Coronary artery (tissue), 2 donors: ENCODE measurements at regions not wholly inside any gene's neighbourhood (a gene's known extent, or its start where the extent isn't known, plus 50 kb on each side); places are given as distances from the start of the nearest gene placed in this dataset.
"Not testable (repeated sequence)": the region's sequence is repeated elsewhere in the genome, so short reads cannot be mapped to it uniquely, and the experiment has no call there.

Source experiments
- DNase-seq: peaks from one replicate; pipeline ENCODE4 v3.0.0-alpha.2; 2017; ENCODE audit warnings: low spot score
- H3K27ac ChIP-seq, 2 donors: fragments of 200-600 bp; sonication (generic); one replicate each; pipeline ENCODE4 v1.5.1; 2016 to 2019
- H3K4me3 ChIP-seq: fragments of 200-600 bp; sonication (generic); 2 replicates; pipeline ENCODE4 v1.5.1; 2016; ENCODE audit warnings: mild to moderate bottlenecking, moderate library complexity
- CTCF ChIP-seq: fragments of 200-600 bp; sonication (generic); IDR thresholded peaks from one replicate; pipeline ENCODE4 v1.5.1; 2019; ENCODE audit warnings: antibody characterized with exemption

- no peak for DNase-seq
- Histone ChIP-seq H3K4me3 (no peak overlapping the region), H3K27ac (no peak overlapping the region)
- no peak for TF ChIP-seq CTCF
Measured at GRCh38 chr7:13108061-13108460, 420.6 kb downstream of the ARL4A start.

DNA sequence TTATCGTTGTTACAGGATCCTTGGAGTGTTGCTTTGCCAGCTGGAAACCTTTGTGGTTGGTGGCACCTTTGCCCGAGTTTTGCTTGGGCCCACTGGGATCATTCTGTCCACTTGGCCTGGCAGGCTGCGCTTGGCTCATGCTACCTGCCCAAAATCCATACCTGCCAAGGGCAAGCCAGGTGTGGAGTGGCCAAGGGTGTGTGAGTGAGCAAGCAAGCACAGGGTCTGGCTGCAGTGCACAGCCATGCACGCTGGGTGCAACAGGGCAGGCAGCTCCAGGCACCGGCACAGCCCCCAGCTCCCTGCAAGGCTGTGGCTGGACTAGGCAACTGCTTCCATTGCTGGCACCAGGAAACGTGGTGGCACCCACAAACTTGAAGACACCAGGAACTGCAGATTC, 421.8 kb downstream of the ARL4A start:
- DNase-seq: no peak

GRCh38 chr7:13110107-13110506, 422.7 kb downstream of the ARL4A start:
- Histone ChIP-seq H3K27ac (no peak overlapping the region), H3K4me3 (no peak overlapping the region)
- no peak for TF ChIP-seq CTCF
- DNase-seq: no peak

More for the DNA sequence above, 421.8 kb downstream of the ARL4A start:
- Histone ChIP-seq H3K27ac (no peak overlapping the region), H3K4me3 (no peak overlapping the region)
- no peak for TF ChIP-seq CTCF

GRCh38 chr7:13111230-13111629, 423.8 kb downstream of the ARL4A start:
- no peak for TF ChIP-seq CTCF
- no peak for DNase-seq
- H3K27ac ChIP-seq: no peak overlapping the region
- H3K4me3 ChIP-seq: no peak overlapping the region

- not testable (repeated sequence) for DNase-seq, H3K4me3 ChIP-seq, H3K27ac ChIP-seq
Measured at GRCh38 chr7:13114240-13114639, 426.8 kb downstream of the ARL4A start.

- no peak overlapping the region for H3K27ac ChIP-seq
- no peak for TF ChIP-seq CTCF
- DNase-seq: no peak
- no peak overlapping the region for H3K4me3 ChIP-seq
Measured at GRCh38 chr7:13115157-13115772, 427.8 kb downstream of the ARL4A start.

- H3K27ac ChIP-seq: no peak overlapping the region
- DNase-seq: no peak
- no peak for TF ChIP-seq CTCF
- H3K4me3 ChIP-seq: no peak overlapping the region
Measured at GRCh38 chr7:13115855-13116254, 428.4 kb downstream of the ARL4A start.

DNA sequence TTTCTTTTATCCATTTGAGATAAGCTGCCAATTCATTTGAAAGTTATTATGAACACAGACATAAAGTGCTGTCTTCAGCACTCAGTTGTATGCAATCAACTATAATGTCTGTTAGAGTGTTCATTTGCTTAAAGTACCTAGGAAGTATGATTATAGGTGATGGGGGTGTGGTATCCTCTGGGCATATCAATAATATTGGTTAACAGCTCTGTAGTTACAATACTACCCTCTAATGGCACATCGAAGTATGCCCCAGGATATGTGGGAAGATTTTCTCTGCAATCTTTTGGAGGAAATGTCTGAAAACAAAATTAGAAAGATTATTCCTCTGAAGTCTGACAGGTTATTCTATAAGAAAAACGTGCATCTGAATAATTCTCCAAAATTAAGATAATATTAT, 429.7 kb downstream of the ARL4A start:
- no peak for DNase-seq

More for the DNA sequence above, 429.7 kb downstream of the ARL4A start:
- H3K27ac ChIP-seq: no peak overlapping the region
- no peak for TF ChIP-seq CTCF
- H3K4me3 ChIP-seq: no peak overlapping the region
